ENCODE measurements at regions not wholly inside any gene's neighbourhood (a gene's known extent, or its start where the extent isn't known, plus 50 kb on each side); places are given as distances from the start of the nearest gene placed in this dataset.

DNA sequence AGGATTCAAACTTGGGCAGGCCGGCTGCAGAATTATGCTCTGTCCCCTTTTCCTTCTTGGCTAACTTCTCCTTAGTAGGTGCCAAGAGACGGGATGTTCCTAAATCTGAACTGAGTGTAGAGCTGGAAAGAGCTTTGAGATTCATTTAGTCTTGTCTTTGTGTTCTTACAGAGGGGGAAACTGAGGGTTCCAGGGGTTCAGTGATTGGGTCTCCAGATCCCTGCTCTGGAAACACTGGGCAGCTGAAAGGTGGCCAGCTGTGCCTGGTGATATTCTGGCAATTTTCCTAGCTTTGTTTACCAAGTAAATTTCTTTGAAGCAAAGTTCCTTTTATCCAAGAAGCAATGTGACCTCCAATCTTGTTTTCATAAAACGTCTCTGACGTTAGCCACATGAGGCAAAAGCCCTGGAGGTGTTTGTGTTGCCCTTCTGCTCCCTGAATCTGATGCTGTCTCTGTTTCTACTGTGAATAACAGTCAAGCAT, 288.7 kb downstream of the ZSWIM6 start:
- Histone ChIP-seq H4K20me1 (ENCODE audit: insufficient read depth, low read length) (no peaks in the 10 kb centered on the region), H3K27ac (ENCODE audit: low read length) (no peak overlapping the region), H2AFZ (ENCODE audit: low read length) (no peak overlapping the region), H3F3A (ENCODE audit: insufficient read depth, low read length) (no peaks in the 10 kb centered on the region), H3K9me3 (replicated peaks; ENCODE audit: insufficient read depth, low read length) (no peaks in the 10 kb centered on the region), H3K9ac (ENCODE audit: low read length) (no peak overlapping the region), H3K79me2 (ENCODE audit: low read length) (no peaks in the 10 kb centered on the region), H3K9me2 (replicated peaks; ENCODE audit: insufficient read depth, low read length) (no peaks in the 10 kb centered on the region), H3K4me3 (ENCODE audit: low read length) (no peak overlapping the region), H3K27me3 (replicated peaks; ENCODE audit: insufficient read depth, low read length) (no peaks in the 10 kb centered on the region), H3K4me2 (ENCODE audit: low read depth, low read length) (no peak overlapping the region), H3K36me3 (replicated peaks; ENCODE audit: insufficient read depth, low read length) (no peaks in the 10 kb centered on the region), H3K4me1 (ENCODE audit: low read length) (no peaks in the 10 kb centered on the region)
- no peak for DNase-seq
- TF ChIP-seq, protein P1, sequence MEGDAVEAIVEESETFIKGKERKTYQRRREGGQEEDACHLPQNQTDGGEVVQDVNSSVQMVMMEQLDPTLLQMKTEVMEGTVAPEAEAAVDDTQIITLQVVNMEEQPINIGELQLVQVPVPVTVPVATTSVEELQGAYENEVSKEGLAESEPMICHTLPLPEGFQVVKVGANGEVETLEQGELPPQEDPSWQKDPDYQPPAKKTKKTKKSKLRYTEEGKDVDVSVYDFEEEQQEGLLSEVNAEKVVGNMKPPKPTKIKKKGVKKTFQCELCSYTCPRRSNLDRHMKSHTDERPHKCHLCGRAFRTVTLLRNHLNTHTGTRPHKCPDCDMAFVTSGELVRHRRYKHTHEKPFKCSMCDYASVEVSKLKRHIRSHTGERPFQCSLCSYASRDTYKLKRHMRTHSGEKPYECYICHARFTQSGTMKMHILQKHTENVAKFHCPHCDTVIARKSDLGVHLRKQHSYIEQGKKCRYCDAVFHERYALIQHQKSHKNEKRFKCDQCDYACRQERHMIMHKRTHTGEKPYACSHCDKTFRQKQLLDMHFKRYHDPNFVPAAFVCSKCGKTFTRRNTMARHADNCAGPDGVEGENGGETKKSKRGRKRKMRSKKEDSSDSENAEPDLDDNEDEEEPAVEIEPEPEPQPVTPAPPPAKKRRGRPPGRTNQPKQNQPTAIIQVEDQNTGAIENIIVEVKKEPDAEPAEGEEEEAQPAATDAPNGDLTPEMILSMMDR (IDR thresholded peaks at IDR 0.05; ENCODE audit: low read length) = no peak
- no peak for TF ChIP-seq EZH2phosphoT487 (IDR thresholded peaks at IDR 0.05; ENCODE audit: low read length)
- TF ChIP-seq EZH2 (optimal IDR thresholded peaks at IDR 0.05; ENCODE audit: low read depth, low read length) = no peak

DNA sequence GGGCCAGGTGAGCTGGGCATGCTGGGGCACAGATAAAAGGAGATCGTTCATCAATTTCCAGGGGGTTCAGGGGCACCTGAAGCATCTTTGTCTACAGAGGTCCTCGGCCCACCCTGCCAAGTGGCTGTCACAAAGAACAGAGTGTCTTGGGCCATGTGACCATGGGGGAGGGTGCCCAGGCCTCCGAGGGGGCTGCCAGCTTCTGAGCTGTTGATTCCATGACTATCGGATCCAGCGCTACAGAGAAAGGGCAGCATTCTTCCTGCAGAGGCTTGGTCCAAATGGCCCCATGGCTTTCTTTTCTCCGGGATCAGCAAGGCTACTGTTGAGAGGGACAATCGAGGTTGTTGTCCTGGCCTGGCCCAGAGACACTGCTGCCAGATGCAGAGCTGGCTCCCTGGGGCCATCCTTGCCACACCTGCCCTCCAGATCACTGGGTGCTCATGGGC, 289.2 kb downstream of the ZSWIM6 start:
- Histone ChIP-seq H4K20me1 (ENCODE audit: insufficient read depth, low read length) (no peaks in the 10 kb centered on the region), H3K4me2 (ENCODE audit: low read depth, low read length) (no peak overlapping the region), H3F3A (ENCODE audit: insufficient read depth, low read length) (no peaks in the 10 kb centered on the region), H3K9me3 (replicated peaks; ENCODE audit: insufficient read depth, low read length) (no peaks in the 10 kb centered on the region), H2AFZ (ENCODE audit: low read length) (no peak overlapping the region), H3K4me3 (ENCODE audit: low read length) (no peak overlapping the region), H3K27me3 (replicated peaks; ENCODE audit: insufficient read depth, low read length) (no peaks in the 10 kb centered on the region), H3K79me2 (ENCODE audit: low read length) (no peaks in the 10 kb centered on the region), H3K36me3 (replicated peaks; ENCODE audit: insufficient read depth, low read length) (no peaks in the 10 kb centered on the region), H3K27ac (ENCODE audit: low read length) (no peak overlapping the region), H3K9ac (ENCODE audit: low read length) (no peak overlapping the region), H3K4me1 (ENCODE audit: low read length) (no peaks in the 10 kb centered on the region), H3K9me2 (replicated peaks; ENCODE audit: insufficient read depth, low read length) (no peaks in the 10 kb centered on the region)
- DNase-seq = no peak
- TF ChIP-seq EZH2 (optimal IDR thresholded peaks at IDR 0.05; ENCODE audit: low read depth, low read length) = no peak
- TF ChIP-seq EZH2phosphoT487 (IDR thresholded peaks at IDR 0.05; ENCODE audit: low read length) = no peak
- TF ChIP-seq, protein P1 (IDR thresholded peaks at IDR 0.05; ENCODE audit: low read length) = no peak

DNA sequence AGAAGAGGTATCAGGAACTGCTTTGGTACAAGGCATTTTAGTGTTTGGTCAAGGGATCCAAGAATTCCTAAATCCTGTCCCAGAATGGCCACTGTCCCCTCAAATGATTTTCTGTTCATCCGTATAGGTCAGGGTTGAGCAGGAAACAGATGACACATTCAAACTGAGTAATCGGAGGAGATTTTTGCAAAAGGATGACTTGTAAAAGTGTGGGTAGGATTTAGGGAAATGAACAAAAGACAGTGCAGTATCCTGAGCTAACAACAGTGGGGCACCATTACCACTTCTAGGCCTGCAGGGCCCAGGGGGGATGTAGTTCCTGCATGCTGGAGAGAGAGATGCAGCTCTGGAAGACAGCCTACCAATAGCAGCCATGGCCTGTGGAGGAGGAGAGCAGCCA, 290.1 kb downstream of the ZSWIM6 start:
- no peaks in the 10 kb centered on the region for H3K27me3 ChIP-seq (replicated peaks; ENCODE audit: insufficient read depth, low read length)
- H3K4me1 ChIP-seq (ENCODE audit: low read length) = no peaks in the 10 kb centered on the region
- H3K4me2 ChIP-seq (ENCODE audit: low read depth, low read length) = no peak overlapping the region
- H3K79me2 ChIP-seq (ENCODE audit: low read length) = no peaks in the 10 kb centered on the region
- H4K20me1 ChIP-seq (ENCODE audit: insufficient read depth, low read length) = no peaks in the 10 kb centered on the region
- H3K36me3 ChIP-seq (replicated peaks; ENCODE audit: insufficient read depth, low read length) = no peaks in the 10 kb centered on the region
- TF ChIP-seq, protein P1 (IDR thresholded peaks at IDR 0.05; ENCODE audit: low read length) = no peak
- TF ChIP-seq EZH2 (optimal IDR thresholded peaks at IDR 0.05; ENCODE audit: low read depth, low read length) = no peak
- no peak for TF ChIP-seq EZH2phosphoT487 (IDR thresholded peaks at IDR 0.05; ENCODE audit: low read length)
- H3F3A ChIP-seq (ENCODE audit: insufficient read depth, low read length) = no peaks in the 10 kb centered on the region
- H3K9me2 ChIP-seq (replicated peaks; ENCODE audit: insufficient read depth, low read length) = no peaks in the 10 kb centered on the region
- H2AFZ ChIP-seq (ENCODE audit: low read length) = no peak overlapping the region
- no peak overlapping the region for H3K4me3 ChIP-seq (ENCODE audit: low read length)
- H3K9me3 ChIP-seq (replicated peaks; ENCODE audit: insufficient read depth, low read length) = no peaks in the 10 kb centered on the region
- H3K9ac ChIP-seq (ENCODE audit: low read length) = no peak overlapping the region
- DNase-seq = no peak
- H3K27ac ChIP-seq (ENCODE audit: low read length) = no peak overlapping the region
